ENCODE measurements at regions not wholly inside any gene's neighbourhood (a gene's known extent, or its start where the extent isn't known, plus 50 kb on each side); places are given as distances from the start of the nearest gene placed in this dataset.

DNA sequence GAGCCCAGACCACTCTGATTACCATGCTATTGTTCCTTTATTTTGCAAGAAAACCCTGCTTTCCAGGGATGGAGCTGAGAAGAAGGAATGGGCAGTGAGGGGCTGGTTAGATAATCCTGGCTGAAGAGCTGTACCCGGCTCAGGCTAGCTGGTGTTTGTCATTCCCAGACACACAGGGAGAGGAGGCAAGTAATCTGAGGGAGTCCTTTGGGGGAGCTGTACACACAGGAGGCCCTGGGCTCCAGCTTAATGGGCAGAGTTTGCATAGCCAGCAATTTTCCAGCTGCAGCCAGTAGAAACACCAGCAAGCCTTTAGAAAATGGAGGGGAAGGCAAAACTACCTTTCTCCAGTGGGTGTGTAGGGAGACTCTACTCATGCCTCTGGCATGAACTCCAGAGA lies 259.3 kb downstream of the SOX11 start:
- intact Hi-C loops (cut with micrococcal nuclease), result no loop called here
- Histone ChIP-seq H2AFZ (ENCODE audit: low read length) (no peak overlapping the region), H3K4me2 (ENCODE audit: low read length) (no peak overlapping the region), H3K27me3 (ENCODE audit: low read length) (no peaks in the 10 kb centered on the region), H4K20me1 (ENCODE audit: low read length) (no peaks in the 10 kb centered on the region), H3K4me3 (ENCODE audit: low read length) (no peak overlapping the region), H3K4me1 (ENCODE audit: insufficient read depth, low read length) (no peaks in the 10 kb centered on the region), H3K9me3 (ENCODE audit: low read length) (no peaks in the 10 kb centered on the region), H3K27ac (ENCODE audit: low read length) (no peak overlapping the region), H3K9ac (ENCODE audit: low read length) (no peak overlapping the region), H3K79me2 (ENCODE audit: low read length) (no peaks in the 10 kb centered on the region), H3K36me3 (ENCODE audit: low read depth, low read length) (no peaks in the 10 kb centered on the region), H3F3A (ENCODE audit: low read length, unreplicated experiment) (no peaks in the 10 kb centered on the region), H3K9me2 (replicated peaks; ENCODE audit: low read length) (no peaks in the 10 kb centered on the region)
- TF ChIP-seq, protein P1, sequence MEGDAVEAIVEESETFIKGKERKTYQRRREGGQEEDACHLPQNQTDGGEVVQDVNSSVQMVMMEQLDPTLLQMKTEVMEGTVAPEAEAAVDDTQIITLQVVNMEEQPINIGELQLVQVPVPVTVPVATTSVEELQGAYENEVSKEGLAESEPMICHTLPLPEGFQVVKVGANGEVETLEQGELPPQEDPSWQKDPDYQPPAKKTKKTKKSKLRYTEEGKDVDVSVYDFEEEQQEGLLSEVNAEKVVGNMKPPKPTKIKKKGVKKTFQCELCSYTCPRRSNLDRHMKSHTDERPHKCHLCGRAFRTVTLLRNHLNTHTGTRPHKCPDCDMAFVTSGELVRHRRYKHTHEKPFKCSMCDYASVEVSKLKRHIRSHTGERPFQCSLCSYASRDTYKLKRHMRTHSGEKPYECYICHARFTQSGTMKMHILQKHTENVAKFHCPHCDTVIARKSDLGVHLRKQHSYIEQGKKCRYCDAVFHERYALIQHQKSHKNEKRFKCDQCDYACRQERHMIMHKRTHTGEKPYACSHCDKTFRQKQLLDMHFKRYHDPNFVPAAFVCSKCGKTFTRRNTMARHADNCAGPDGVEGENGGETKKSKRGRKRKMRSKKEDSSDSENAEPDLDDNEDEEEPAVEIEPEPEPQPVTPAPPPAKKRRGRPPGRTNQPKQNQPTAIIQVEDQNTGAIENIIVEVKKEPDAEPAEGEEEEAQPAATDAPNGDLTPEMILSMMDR (conservative IDR thresholded peaks at IDR 0.05; ENCODE audit: low read depth, low read length), result no peak
- no peak for TF ChIP-seq EZH2phosphoT487 (IDR thresholded peaks at IDR 0.05; ENCODE audit: borderline replicate concordance, low read length)
- TF ChIP-seq EZH2 (IDR thresholded peaks at IDR 0.05; ENCODE audit: low read length, unreplicated experiment), result no peak
- no peak for DNase-seq
- ChIA-PET POLR2A (ENCODE audit: unreplicated experiment) (no interaction called here), CTCF (no interaction called here)
- ATAC-seq, result no peak
- no TSS peak for BruUV-seq (replicated peaks)

DNA sequence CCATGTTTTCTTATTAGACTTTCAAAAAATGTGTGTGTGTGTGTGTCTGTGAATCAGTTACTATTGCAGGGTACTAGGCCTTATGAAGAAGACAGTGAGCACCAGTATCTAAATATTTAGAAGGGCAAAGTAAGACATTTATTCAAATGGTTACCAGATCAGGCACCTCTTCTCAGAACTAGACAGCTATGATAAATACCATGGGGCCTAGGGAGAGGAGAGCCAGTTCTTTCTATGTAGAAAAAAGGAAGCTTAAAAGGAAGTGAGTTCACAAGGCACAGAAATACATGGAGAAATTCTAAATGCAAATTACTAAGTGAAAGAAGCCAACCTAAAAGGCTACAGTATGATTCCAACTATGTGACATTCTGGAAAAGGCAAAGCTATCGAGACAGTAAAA lies 261.3 kb downstream of the SOX11 start:
- no peaks in the 10 kb centered on the region for H4K20me1 ChIP-seq (ENCODE audit: low read length)
- intact Hi-C loops (cut with micrococcal nuclease), result no loop called here
- no peak overlapping the region for H3K27ac ChIP-seq (ENCODE audit: low read length)
- POLR2A ChIA-PET (ENCODE audit: unreplicated experiment), result no interaction called here
- H3K4me2 ChIP-seq (ENCODE audit: low read length), result no peak overlapping the region
- no TSS peak for BruUV-seq (replicated peaks)
- CTCF ChIA-PET, result no interaction called here
- H3F3A ChIP-seq (ENCODE audit: low read length, unreplicated experiment), result no peaks in the 10 kb centered on the region
- ATAC-seq (no peak), DNase-seq (no peak)
- no peak overlapping the region for H3K9ac ChIP-seq (ENCODE audit: low read length)
- no peak overlapping the region for H2AFZ ChIP-seq (ENCODE audit: low read length)
- no peaks in the 10 kb centered on the region for H3K9me3 ChIP-seq (ENCODE audit: low read length)
- no peaks in the 10 kb centered on the region for H3K79me2 ChIP-seq (ENCODE audit: low read length)
- TF ChIP-seq, protein P1 (conservative IDR thresholded peaks at IDR 0.05; ENCODE audit: low read depth, low read length), result no peak
- H3K4me1 ChIP-seq (ENCODE audit: insufficient read depth, low read length), result no peaks in the 10 kb centered on the region
- no peaks in the 10 kb centered on the region for H3K27me3 ChIP-seq (ENCODE audit: low read length)
- no peaks in the 10 kb centered on the region for H3K36me3 ChIP-seq (ENCODE audit: low read depth, low read length)
- no peaks in the 10 kb centered on the region for H3K9me2 ChIP-seq (replicated peaks; ENCODE audit: low read length)
- no peak overlapping the region for H3K4me3 ChIP-seq (ENCODE audit: low read length)

DNA sequence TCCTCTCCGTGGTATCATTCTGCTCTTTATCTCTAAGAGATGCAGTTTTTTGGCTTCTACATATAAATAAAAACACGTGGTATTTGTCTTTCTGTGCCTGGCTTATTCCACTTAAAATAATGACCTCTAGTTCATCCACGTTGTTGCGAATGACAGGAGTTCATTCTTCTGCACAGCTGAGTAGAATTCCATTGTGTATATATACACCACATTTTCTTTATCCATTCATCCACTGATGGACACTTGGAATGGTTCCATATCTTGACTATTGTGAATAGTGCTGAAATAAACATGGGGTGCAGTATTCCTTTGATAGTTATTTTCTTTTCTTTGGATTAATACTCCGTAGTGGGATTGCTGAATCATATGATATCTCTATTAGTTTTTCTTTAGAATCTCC lies 262.3 kb downstream of the SOX11 start:
- no peak overlapping the region for H3K4me2 ChIP-seq (ENCODE audit: low read length)

More for the DNA sequence above, 262.3 kb downstream of the SOX11 start:
- no peaks in the 10 kb centered on the region for H3K9me2 ChIP-seq (replicated peaks; ENCODE audit: low read length)
- BruUV-seq (replicated peaks), result no TSS peak
- TF ChIP-seq EZH2 (IDR thresholded peaks at IDR 0.05; ENCODE audit: low read length, unreplicated experiment), result no peak
- TF ChIP-seq EZH2phosphoT487 (IDR thresholded peaks at IDR 0.05; ENCODE audit: borderline replicate concordance, low read length), result no peak
- TF ChIP-seq, protein P1 (conservative IDR thresholded peaks at IDR 0.05; ENCODE audit: low read depth, low read length), result no peak
- H3K9ac ChIP-seq (ENCODE audit: low read length), result no peak overlapping the region
- no peak overlapping the region for H2AFZ ChIP-seq (ENCODE audit: low read length)
- H3K36me3 ChIP-seq (ENCODE audit: low read depth, low read length), result no peaks in the 10 kb centered on the region
- intact Hi-C loops (cut with micrococcal nuclease), result no loop called here
- H3K4me1 ChIP-seq (ENCODE audit: insufficient read depth, low read length), result no peaks in the 10 kb centered on the region
- H3K4me3 ChIP-seq (ENCODE audit: low read length), result no peak overlapping the region
- H3K9me3 ChIP-seq (ENCODE audit: low read length), result no peaks in the 10 kb centered on the region
- H3K79me2 ChIP-seq (ENCODE audit: low read length), result no peaks in the 10 kb centered on the region
- no peak for ATAC-seq
- H3F3A ChIP-seq (ENCODE audit: low read length, unreplicated experiment), result no peaks in the 10 kb centered on the region
- no peak for DNase-seq
- POLR2A ChIA-PET (ENCODE audit: unreplicated experiment), result no interaction called here
- no peaks in the 10 kb centered on the region for H3K27me3 ChIP-seq (ENCODE audit: low read length)
- H3K27ac ChIP-seq (ENCODE audit: low read length), result no peak overlapping the region
- H4K20me1 ChIP-seq (ENCODE audit: low read length), result no peaks in the 10 kb centered on the region
- CTCF ChIA-PET, result no interaction called here
